ENCODE measurements at regions not wholly inside any gene's neighbourhood (a gene's known extent, or its start where the extent isn't known, plus 50 kb on each side); places are given as distances from the start of the nearest gene placed in this dataset.
"Not testable (repeated sequence)": the region's sequence is repeated elsewhere in the genome, so short reads cannot be mapped to it uniquely, and the experiment has no call there.

DNA sequence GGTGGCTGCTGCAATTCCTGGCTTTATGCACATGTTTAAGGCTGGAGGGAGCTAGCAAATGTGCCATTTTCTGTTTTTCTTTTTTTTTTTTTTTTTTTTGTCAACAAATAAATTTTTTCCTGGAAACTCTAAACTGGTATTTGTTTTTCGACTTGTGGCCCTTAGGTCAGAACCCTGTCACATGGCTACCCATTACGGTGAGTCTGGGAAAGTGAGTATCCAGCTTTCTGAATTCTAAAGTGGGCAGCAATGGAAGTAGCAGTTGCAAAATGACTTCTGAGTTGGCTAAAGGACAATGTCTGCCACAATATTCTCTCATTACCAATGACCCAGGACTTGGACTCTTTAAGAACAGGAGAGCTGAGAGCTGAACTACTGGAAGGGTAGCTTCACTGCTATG lies 225.1 kb upstream of the CENPE start:
- no peak overlapping the region for H2BK12ac ChIP-seq (ENCODE audit: low read length)
- no peaks in the 10 kb centered on the region for H3K4me1 ChIP-seq (ENCODE audit: control insufficient read depth in 2 of 2, insufficient read depth in 1 of 2, low read depth in 1 of 2, low read length in 2 of 2)
- no CpG with 5 or more reads among the region's 2 CpGs for WGBS, 2 donors (ENCODE audit: extremely low coverage in 2 of 2, insufficient read length in 2 of 2, insufficient replicate concordance in 1 of 2)
- no peak overlapping the region for H3K27ac ChIP-seq (replicated peaks; ENCODE audit: low read length)
- no peak overlapping the region for H3K4me3 ChIP-seq (ENCODE audit: low read length in 2 of 2)
- no peak overlapping the region for H2AK5ac ChIP-seq (ENCODE audit: low read depth, low read length)
- no peak overlapping the region for H3K9ac ChIP-seq (ENCODE audit: low read depth, low read length, poor library complexity)
- peaks cover 0 to 3% of the 10 kb centered on the region in 2 donors for H3K9me3 ChIP-seq (replicated peaks in 1 of 2; ENCODE audit: control insufficient read depth in 2 of 2, insufficient read depth in 1 of 2, low read depth in 1 of 2, low read length in 2 of 2)
- no peak overlapping the region for H3K4me2 ChIP-seq (ENCODE audit: insufficient read depth, low read length, poor library complexity, severe bottlenecking)
- H4K8ac ChIP-seq (ENCODE audit: low read depth, low read length): no peak overlapping the region
- H3K4ac ChIP-seq (ENCODE audit: low read length): no peak overlapping the region
- no peaks in the 10 kb centered on the region for H3K27me3 ChIP-seq (ENCODE audit: control insufficient read depth in 3 of 3, insufficient read depth in 3 of 3, low read depth in 1 of 3, low read length in 3 of 3)
- H2AFZ ChIP-seq (ENCODE audit: low read length): no peak overlapping the region
- H2BK5ac ChIP-seq (ENCODE audit: low read length): no peak overlapping the region
- H4K91ac ChIP-seq (ENCODE audit: low read depth, low read length, poor library complexity): no peak overlapping the region
- no peak for DNase-seq (ENCODE audit: low spot score)
- no peak overlapping the region for H2BK120ac ChIP-seq (ENCODE audit: low read depth, low read length)
- no peak overlapping the region for H3K18ac ChIP-seq (ENCODE audit: low read length)
- no peaks in the 10 kb centered on the region for H3K36me3 ChIP-seq (replicated peaks in 1 of 2; ENCODE audit: control insufficient read depth in 2 of 2, insufficient read depth in 2 of 2, low read length in 2 of 2)
- H2BK15ac ChIP-seq (ENCODE audit: low read length): no peak overlapping the region
- H3K14ac ChIP-seq (ENCODE audit: low read length): no peak overlapping the region
- no peaks in the 10 kb centered on the region for H3K79me1 ChIP-seq (ENCODE audit: low read depth, low read length)
- H3K23ac ChIP-seq (ENCODE audit: low read depth, low read length, poor library complexity): no peak overlapping the region

DNA sequence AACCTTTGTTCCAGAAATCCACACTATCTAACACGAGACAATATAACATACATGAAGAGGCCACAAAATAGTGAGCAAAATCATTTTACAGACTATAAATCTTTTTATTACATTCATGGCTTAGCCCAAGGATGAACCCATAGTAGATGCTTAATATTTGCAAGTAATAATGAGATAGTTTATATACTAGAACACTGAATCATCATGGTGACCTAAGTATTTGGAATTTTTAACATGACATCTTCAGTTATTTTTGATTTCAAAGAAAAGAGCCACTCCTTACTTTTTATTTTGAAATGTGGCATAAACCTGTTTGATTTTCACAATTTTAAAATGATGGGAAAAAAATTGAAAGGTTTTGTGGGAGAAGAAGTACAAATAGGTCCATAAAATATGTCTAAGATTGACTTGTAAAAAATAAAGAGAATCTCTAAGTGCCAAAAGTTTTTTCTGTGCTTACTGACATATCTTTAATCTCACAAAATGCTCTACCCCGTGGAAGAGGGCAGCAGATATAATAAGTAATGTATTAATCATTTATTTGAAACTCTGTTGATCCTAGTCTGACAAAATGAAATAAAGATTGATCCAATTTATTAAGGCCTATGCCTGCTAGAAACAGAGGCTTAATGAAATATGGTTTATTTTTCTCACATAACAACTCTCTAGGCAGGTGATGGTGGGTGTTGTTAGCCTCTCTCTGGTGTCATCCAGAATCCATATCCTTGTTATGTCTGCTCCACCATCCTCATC lies 224.5 kb upstream of the CENPE start:
- Histone ChIP-seq H4K91ac (ENCODE audit: low read depth, low read length, poor library complexity) (no peak overlapping the region), H3K14ac (ENCODE audit: low read length) (no peak overlapping the region), H2AFZ (ENCODE audit: low read length) (no peak overlapping the region), H3K27ac (replicated peaks; ENCODE audit: low read length) (no peak overlapping the region), H3K4me3 (ENCODE audit: low read length in 2 of 2) (no peak overlapping the region), H4K8ac (ENCODE audit: low read depth, low read length) (no peak overlapping the region), H2BK5ac (ENCODE audit: low read length) (no peak overlapping the region), H2AK5ac (ENCODE audit: low read depth, low read length) (no peak overlapping the region), H3K4me2 (ENCODE audit: insufficient read depth, low read length, poor library complexity, severe bottlenecking) (no peak overlapping the region), H2BK15ac (ENCODE audit: low read length) (no peak overlapping the region), H2BK120ac (ENCODE audit: low read depth, low read length) (no peak overlapping the region), H3K79me1 (ENCODE audit: low read depth, low read length) (no peaks in the 10 kb centered on the region), H3K9ac (ENCODE audit: low read depth, low read length, poor library complexity) (no peak overlapping the region), H3K4ac (ENCODE audit: low read length) (no peak overlapping the region), H3K36me3 (replicated peaks in 1 of 2; ENCODE audit: control insufficient read depth in 2 of 2, insufficient read depth in 2 of 2, low read length in 2 of 2) (no peaks in the 10 kb centered on the region), H3K27me3 (ENCODE audit: control insufficient read depth in 3 of 3, insufficient read depth in 3 of 3, low read depth in 1 of 3, low read length in 3 of 3) (no peaks in the 10 kb centered on the region), H3K18ac (ENCODE audit: low read length) (no peak overlapping the region), H2BK12ac (ENCODE audit: low read length) (no peak overlapping the region), H3K23ac (ENCODE audit: low read depth, low read length, poor library complexity) (no peak overlapping the region), H3K4me1 (ENCODE audit: control insufficient read depth in 2 of 2, insufficient read depth in 1 of 2, low read depth in 1 of 2, low read length in 2 of 2) (no peaks in the 10 kb centered on the region), H3K9me3 (replicated peaks in 1 of 2; ENCODE audit: control insufficient read depth in 2 of 2, insufficient read depth in 1 of 2, low read depth in 1 of 2, low read length in 2 of 2) (peaks cover 0 to 3% of the 10 kb centered on the region in 2 donors)
- WGBS, 2 donors (ENCODE audit: extremely low coverage in 2 of 2, insufficient read length in 2 of 2, insufficient replicate concordance in 1 of 2): no CpG with 5 or more reads among the region's 2 CpGs
- DNase-seq (ENCODE audit: low spot score): no peak

DNA sequence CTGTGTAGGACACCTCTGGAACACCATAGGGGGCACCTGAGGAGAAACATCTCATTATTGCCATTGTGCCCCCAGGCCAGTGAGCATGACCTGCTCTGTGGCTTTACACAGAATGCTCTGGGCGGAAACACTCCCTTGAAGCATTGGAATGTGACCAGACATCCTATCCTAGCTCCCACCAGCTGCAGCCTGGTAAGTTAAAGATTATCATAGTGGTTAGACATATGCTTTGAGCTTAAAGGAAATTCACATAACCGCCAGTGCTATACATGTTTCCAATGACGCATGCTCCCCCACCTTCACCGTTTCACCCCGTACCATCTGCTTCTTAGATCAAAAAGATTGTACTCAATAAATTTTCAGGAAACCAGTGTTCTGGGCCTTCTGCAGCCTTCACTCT lies 217.7 kb upstream of the CENPE start:
- Histone ChIP-seq H2BK5ac (ENCODE audit: low read length) (no peak overlapping the region), H3K18ac (ENCODE audit: low read length) (no peak overlapping the region), H3K9me3 (replicated peaks in 1 of 2; ENCODE audit: control insufficient read depth in 2 of 2, insufficient read depth in 1 of 2, low read depth in 1 of 2, low read length in 2 of 2) (peaks cover 0 to 8% of the 10 kb centered on the region in 2 donors), H3K23ac (ENCODE audit: low read depth, low read length, poor library complexity) (no peak overlapping the region), H2BK15ac (ENCODE audit: low read length) (no peak overlapping the region), H2AK5ac (ENCODE audit: low read depth, low read length) (no peak overlapping the region), H2AFZ (ENCODE audit: low read length) (no peak overlapping the region), H3K4me2 (ENCODE audit: insufficient read depth, low read length, poor library complexity, severe bottlenecking) (no peak overlapping the region), H3K14ac (ENCODE audit: low read length) (peak overlapping the region; percentile 8), H2BK120ac (ENCODE audit: low read depth, low read length) (no peak overlapping the region), H4K8ac (ENCODE audit: low read depth, low read length) (no peak overlapping the region), H3K4me3 (ENCODE audit: low read length in 2 of 2) (no peak overlapping the region), H3K79me1 (ENCODE audit: low read depth, low read length) (no peaks in the 10 kb centered on the region), H2BK12ac (ENCODE audit: low read length) (no peak overlapping the region), H3K4me1 (ENCODE audit: control insufficient read depth in 2 of 2, insufficient read depth in 1 of 2, low read depth in 1 of 2, low read length in 2 of 2) (no peaks in the 10 kb centered on the region), H3K4ac (ENCODE audit: low read length) (no peak overlapping the region), H3K27ac (replicated peaks; ENCODE audit: low read length) (no peak overlapping the region), H3K27me3 (ENCODE audit: control insufficient read depth in 3 of 3, insufficient read depth in 3 of 3, low read depth in 1 of 3, low read length in 3 of 3) (no peaks in the 10 kb centered on the region), H3K36me3 (replicated peaks in 1 of 2; ENCODE audit: control insufficient read depth in 2 of 2, insufficient read depth in 2 of 2, low read length in 2 of 2) (no peaks in the 10 kb centered on the region), H3K9ac (ENCODE audit: low read depth, low read length, poor library complexity) (no peak overlapping the region), H4K91ac (ENCODE audit: low read depth, low read length, poor library complexity) (no peak overlapping the region)
- no peak for DNase-seq (ENCODE audit: low spot score)
- no CpG with 5 or more reads among the region's 5 CpGs for WGBS, 2 donors (ENCODE audit: extremely low coverage in 2 of 2, insufficient read length in 2 of 2, insufficient replicate concordance in 1 of 2)

DNA sequence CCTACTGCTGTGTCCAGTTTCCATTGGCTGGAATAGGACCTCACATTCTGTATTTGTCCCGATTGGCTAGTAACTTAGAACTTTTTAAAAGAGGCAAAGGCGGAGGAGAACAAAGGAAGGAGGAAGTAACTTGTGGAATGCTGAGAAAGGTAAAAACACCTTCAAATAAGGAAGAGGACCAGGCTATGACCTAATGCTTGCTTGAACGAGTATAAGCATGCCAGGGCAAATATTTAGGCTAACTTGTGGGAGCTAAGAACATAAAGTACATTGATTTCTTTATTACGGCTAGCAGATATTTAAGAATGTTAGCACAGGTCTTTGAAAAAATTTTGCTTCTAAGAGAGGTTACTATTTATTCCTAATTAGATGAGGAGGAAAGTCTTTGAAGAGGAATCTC lies 214.5 kb upstream of the CENPE start:
- H3K27ac ChIP-seq (replicated peaks; ENCODE audit: low read length); H3K18ac ChIP-seq (ENCODE audit: low read length); H3K4me3 ChIP-seq (ENCODE audit: low read length in 2 of 2); H3K9ac ChIP-seq (ENCODE audit: low read depth, low read length, poor library complexity); H2BK15ac ChIP-seq (ENCODE audit: low read length); H2AK5ac ChIP-seq (ENCODE audit: low read depth, low read length); H4K91ac ChIP-seq (ENCODE audit: low read depth, low read length, poor library complexity); H3K14ac ChIP-seq (ENCODE audit: low read length); H3K79me1 ChIP-seq (ENCODE audit: low read depth, low read length); H3K4me1 ChIP-seq (ENCODE audit: control insufficient read depth in 2 of 2, insufficient read depth in 1 of 2, low read depth in 1 of 2, low read length in 2 of 2); DNase-seq (ENCODE audit: low spot score); H3K23ac ChIP-seq (ENCODE audit: low read depth, low read length, poor library complexity); H3K9me3 ChIP-seq (replicated peaks in 1 of 2; ENCODE audit: control insufficient read depth in 2 of 2, insufficient read depth in 1 of 2, low read depth in 1 of 2, low read length in 2 of 2); H2BK12ac ChIP-seq (ENCODE audit: low read length); H3K36me3 ChIP-seq (replicated peaks in 1 of 2; ENCODE audit: control insufficient read depth in 2 of 2, insufficient read depth in 2 of 2, low read length in 2 of 2); H4K8ac ChIP-seq (ENCODE audit: low read depth, low read length); H3K27me3 ChIP-seq (ENCODE audit: control insufficient read depth in 3 of 3, insufficient read depth in 3 of 3, low read depth in 1 of 3, low read length in 3 of 3); H3K4me2 ChIP-seq (ENCODE audit: insufficient read depth, low read length, poor library complexity, severe bottlenecking); H2AFZ ChIP-seq (ENCODE audit: low read length); H3K4ac ChIP-seq (ENCODE audit: low read length); H2BK5ac ChIP-seq (ENCODE audit: low read length); H2BK120ac ChIP-seq (ENCODE audit: low read depth, low read length): not testable (repeated sequence)
- no CpG with 5 or more reads among the region's 4 CpGs for WGBS, 2 donors (ENCODE audit: extremely low coverage in 2 of 2, insufficient read length in 2 of 2, insufficient replicate concordance in 1 of 2)
